ENCODE measurements at regions not wholly inside any gene's neighbourhood (a gene's known extent, or its start where the extent isn't known, plus 50 kb on each side); places are given as distances from the start of the nearest gene placed in this dataset.
"Not testable (repeated sequence)": the region's sequence is repeated elsewhere in the genome, so short reads cannot be mapped to it uniquely, and the experiment has no call there.

DNA sequence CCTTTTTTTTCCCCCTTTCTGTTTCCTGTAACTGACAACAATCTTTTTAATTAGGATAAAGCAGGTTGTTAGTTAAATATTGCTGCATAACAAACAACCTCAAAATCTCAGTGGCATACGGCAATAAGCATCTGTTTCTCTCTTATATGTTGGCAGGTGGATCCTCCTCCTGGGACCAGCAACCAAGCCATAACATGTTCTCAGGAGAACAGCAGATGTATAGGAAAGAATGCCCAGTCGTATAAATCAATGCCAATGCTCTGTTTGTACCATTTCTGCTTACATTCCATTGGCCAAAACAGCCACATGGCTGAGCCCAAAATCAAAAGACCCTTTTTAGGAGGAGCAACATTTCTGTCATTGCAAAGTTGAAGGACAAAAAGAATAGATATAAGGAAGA is 445.7 kb downstream of the AASDHPPT start:
- no peaks in the 10 kb centered on the region for H3K9me3 ChIP-seq (ENCODE audit: control insufficient read depth, insufficient read depth, low read depth, low read length)
- H3K27ac ChIP-seq (ENCODE audit: low read depth, low read length) = no peak overlapping the region
- no peak overlapping the region for H3K9ac ChIP-seq (ENCODE audit: low read length)
- no peak overlapping the region for H3K4me3 ChIP-seq (ENCODE audit: low read depth, low read length)
- no peaks in the 10 kb centered on the region for H3K36me3 ChIP-seq (ENCODE audit: control insufficient read depth, insufficient read depth, low read length)
- H3K27me3 ChIP-seq (ENCODE audit: control insufficient read depth, insufficient read depth, low read length) = no peaks in the 10 kb centered on the region
- H3K4me1 ChIP-seq (ENCODE audit: control insufficient read depth, insufficient read depth, low read length) = no peaks in the 10 kb centered on the region

DNA sequence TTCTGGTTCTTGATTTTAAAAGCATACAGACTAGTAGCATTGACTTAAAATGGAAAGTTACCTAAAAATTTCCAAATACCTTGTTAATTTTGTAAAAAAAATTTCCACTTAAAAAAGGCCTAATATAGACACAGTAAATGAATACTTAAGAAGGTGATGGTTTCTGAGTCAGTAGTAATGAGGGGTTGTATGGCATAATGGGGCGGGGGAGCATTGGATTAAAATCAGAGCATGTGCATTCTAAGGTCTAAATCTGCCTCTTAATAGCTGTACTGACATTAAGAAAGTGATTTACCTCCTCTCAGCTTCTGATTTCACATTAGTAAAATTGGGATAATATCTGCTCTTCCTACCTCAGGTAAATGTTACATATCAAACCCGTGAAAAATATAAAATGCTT is 446.5 kb downstream of the AASDHPPT start:
- no peak overlapping the region for H3K9ac ChIP-seq (ENCODE audit: low read length)
- no peaks in the 10 kb centered on the region for H3K9me3 ChIP-seq (ENCODE audit: control insufficient read depth, insufficient read depth, low read depth, low read length)
- no peaks in the 10 kb centered on the region for H3K27me3 ChIP-seq (ENCODE audit: control insufficient read depth, insufficient read depth, low read length)
- H3K4me1 ChIP-seq (ENCODE audit: control insufficient read depth, insufficient read depth, low read length) = no peaks in the 10 kb centered on the region
- H3K27ac ChIP-seq (ENCODE audit: low read depth, low read length) = no peak overlapping the region
- H3K36me3 ChIP-seq (ENCODE audit: control insufficient read depth, insufficient read depth, low read length) = no peaks in the 10 kb centered on the region
- no peak overlapping the region for H3K4me3 ChIP-seq (ENCODE audit: low read depth, low read length)

DNA sequence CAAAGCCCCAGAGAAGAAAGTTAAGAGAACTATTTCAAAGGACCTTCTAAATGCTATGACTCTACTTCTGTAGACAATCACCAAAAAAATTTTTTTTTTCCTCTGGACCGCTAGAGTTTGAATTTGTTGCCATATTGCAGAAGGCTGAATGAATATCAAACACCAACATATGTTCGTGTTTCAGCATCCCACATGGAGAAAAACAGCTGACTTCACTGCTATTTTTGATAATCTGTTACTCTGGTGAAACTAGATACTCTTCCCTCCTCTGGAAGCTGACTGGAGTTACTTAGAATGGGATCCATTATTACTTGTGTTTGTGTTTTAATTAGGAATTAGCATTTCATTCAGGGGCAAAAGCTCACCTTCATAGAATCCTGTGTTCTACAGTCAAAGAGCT is 447.0 kb downstream of the AASDHPPT start:
- Histone ChIP-seq H3K4me3 (ENCODE audit: low read depth, low read length) (no peak overlapping the region), H3K9ac (ENCODE audit: low read length) (no peak overlapping the region), H3K27me3 (ENCODE audit: control insufficient read depth, insufficient read depth, low read length) (no peaks in the 10 kb centered on the region), H3K9me3 (ENCODE audit: control insufficient read depth, insufficient read depth, low read depth, low read length) (no peaks in the 10 kb centered on the region), H3K36me3 (ENCODE audit: control insufficient read depth, insufficient read depth, low read length) (no peaks in the 10 kb centered on the region), H3K4me1 (ENCODE audit: control insufficient read depth, insufficient read depth, low read length) (no peaks in the 10 kb centered on the region), H3K27ac (ENCODE audit: low read depth, low read length) (no peak overlapping the region)

DNA sequence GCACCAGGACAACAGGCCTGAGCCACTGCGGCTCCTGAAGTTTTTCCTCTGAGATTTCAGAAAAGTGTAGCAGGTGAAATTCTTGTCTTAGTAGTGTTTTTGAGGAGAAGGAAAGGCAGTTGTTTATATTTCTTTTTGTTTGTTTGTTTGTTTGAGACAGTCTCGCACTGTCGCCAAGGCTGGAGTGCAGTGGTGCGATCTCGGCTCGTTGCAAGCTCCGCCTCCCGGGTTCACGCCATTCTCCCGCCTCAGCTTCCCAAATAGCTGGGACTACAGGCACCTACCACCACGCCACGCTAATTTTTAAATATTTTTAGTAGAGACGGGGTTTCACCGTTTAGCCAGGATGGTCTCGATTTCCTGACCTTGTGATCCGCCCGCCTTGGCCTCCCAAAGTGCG is 454.2 kb downstream of the AASDHPPT start:
- H3K4me1 ChIP-seq (ENCODE audit: control insufficient read depth, insufficient read depth, low read length); H3K27me3 ChIP-seq (ENCODE audit: control insufficient read depth, insufficient read depth, low read length); H3K27ac ChIP-seq (ENCODE audit: low read depth, low read length); H3K9ac ChIP-seq (ENCODE audit: low read length); H3K9me3 ChIP-seq (ENCODE audit: control insufficient read depth, insufficient read depth, low read depth, low read length); H3K4me3 ChIP-seq (ENCODE audit: low read depth, low read length); H3K36me3 ChIP-seq (ENCODE audit: control insufficient read depth, insufficient read depth, low read length): not testable (repeated sequence)

DNA sequence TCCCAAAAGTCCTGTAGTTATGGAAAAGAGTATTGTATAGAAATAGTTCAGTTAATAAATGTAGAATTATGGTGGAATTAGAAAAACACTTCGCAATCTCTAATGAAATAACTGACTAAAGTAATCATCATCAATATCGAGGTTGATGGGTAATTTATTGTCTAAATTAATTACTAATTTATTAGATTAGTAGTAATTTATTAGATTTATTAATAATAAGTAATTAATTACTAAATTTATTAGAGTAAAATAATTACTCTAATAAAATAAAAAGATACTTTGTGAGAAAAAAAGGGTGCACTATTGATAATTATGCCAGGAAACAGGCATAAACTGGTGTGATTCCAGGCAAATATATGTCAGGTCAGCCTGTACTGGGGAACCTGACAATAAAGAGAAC is 455.6 kb downstream of the AASDHPPT start:
- no peaks in the 10 kb centered on the region for H3K4me1 ChIP-seq (ENCODE audit: control insufficient read depth, insufficient read depth, low read length)
- no peaks in the 10 kb centered on the region for H3K27me3 ChIP-seq (ENCODE audit: control insufficient read depth, insufficient read depth, low read length)
- H3K36me3 ChIP-seq (ENCODE audit: control insufficient read depth, insufficient read depth, low read length) = no peaks in the 10 kb centered on the region
- no peak overlapping the region for H3K27ac ChIP-seq (ENCODE audit: low read depth, low read length)
- no peaks in the 10 kb centered on the region for H3K9me3 ChIP-seq (ENCODE audit: control insufficient read depth, insufficient read depth, low read depth, low read length)
- no peak overlapping the region for H3K9ac ChIP-seq (ENCODE audit: low read length)
- no peak overlapping the region for H3K4me3 ChIP-seq (ENCODE audit: low read depth, low read length)

DNA sequence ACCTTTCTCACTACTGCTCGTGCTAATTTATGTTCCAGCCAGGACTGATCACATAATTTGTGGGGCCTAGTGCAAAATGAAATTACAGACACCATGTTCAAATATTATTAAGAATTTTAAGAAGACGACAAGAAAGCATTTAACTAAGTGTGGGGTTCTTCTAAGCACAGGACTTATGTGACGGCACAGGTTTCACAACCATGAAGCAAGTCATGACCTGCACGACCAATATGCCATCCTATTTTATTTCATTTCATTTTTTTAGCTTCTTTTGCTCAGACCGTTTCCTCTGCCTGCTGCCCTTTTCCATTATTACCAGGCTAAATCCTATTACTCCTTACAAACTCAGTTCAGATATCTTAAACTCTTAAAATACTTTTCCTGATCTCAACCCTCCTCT is 462.5 kb downstream of the AASDHPPT start:
- Histone ChIP-seq H3K27me3 (ENCODE audit: control insufficient read depth, insufficient read depth, low read length) (no peaks in the 10 kb centered on the region), H3K4me1 (ENCODE audit: control insufficient read depth, insufficient read depth, low read length) (no peaks in the 10 kb centered on the region), H3K9ac (ENCODE audit: low read length) (no peak overlapping the region), H3K27ac (ENCODE audit: low read depth, low read length) (no peak overlapping the region), H3K36me3 (ENCODE audit: control insufficient read depth, insufficient read depth, low read length) (no peaks in the 10 kb centered on the region), H3K4me3 (ENCODE audit: low read depth, low read length) (no peak overlapping the region), H3K9me3 (ENCODE audit: control insufficient read depth, insufficient read depth, low read depth, low read length) (no peaks in the 10 kb centered on the region)

DNA sequence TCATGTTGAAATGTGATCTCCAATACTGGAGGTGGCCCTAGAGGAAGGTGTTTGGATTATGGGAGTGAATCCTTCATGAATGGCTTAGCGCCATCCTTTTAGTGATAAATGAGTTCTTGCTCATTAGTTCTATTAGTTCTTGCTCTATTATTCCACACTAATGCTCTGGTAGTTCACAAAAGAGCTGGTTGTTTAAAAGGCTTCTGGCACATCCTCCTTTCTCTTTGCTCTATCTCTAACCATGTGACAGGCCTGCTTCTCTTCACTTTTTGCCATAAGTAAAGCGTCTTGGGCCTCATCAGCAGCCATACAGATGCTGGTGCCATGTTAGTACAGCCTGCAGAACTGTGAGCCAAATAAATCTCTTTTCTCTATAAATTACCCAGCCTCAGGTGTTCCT is 469.9 kb downstream of the GUCY1A2 start:
- no peak overlapping the region for H3K27ac ChIP-seq (ENCODE audit: low read depth, low read length)

DNA sequence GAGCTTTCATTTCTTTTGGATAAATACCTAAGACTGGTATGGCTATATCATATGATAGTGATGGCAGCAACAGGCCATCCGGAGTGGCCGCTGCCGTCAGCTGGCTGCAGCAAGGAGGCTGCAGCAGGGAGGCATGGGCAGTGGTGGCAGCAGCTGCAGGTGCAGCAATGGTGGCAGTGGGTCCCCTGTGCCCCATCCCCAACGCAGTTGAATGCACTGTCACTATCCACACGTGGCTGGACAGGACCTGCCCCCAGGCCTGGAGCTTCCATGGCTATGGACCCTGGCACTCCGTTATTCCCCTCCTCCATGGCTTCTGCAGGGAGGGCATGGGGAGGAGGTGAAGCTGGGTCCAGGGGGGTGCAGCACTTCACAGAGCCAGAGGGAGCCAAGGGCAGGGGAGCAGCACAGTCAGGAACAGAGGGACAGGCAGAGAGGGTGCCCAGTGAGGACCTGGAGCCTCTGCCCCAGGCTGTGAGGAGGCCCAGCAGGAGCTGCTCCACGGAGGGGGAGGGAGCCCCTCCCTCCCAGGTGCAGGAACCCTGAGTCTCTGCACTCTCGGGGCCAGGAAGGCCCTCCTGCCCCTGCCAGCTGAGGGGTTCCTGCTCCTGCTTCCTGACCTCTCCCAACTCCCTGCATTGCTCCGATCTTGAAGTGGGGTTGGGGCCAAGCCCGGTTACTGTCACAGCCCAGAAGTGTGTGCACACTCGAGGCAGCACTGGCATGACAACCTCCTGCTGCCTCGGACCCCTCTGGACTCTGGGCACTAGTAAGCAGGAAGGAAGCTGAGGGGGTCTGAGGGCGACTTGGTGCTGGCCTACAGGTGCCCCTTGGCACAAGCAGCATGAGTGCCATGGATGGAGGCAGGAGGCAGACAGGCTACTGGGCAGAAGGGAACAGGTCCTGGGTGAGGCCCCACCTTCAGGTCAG is 466.3 kb downstream of the GUCY1A2 start:
- Histone ChIP-seq H3K4me3 (ENCODE audit: low read depth, low read length) (no peak overlapping the region), H3K4me1 (ENCODE audit: control insufficient read depth, insufficient read depth, low read length) (no peaks in the 10 kb centered on the region)

More for the DNA sequence above, 469.9 kb downstream of the GUCY1A2 start:
- H3K9me3 ChIP-seq (ENCODE audit: control insufficient read depth, insufficient read depth, low read depth, low read length) = no peaks in the 10 kb centered on the region; the same call in 1 of the 2 replicates
- no peaks in the 10 kb centered on the region for H3K4me1 ChIP-seq (ENCODE audit: control insufficient read depth, insufficient read depth, low read length)
- no peak overlapping the region for H3K9ac ChIP-seq (ENCODE audit: low read length)
- no peaks in the 10 kb centered on the region for H3K36me3 ChIP-seq (ENCODE audit: control insufficient read depth, insufficient read depth, low read length)
- no peaks in the 10 kb centered on the region for H3K27me3 ChIP-seq (ENCODE audit: control insufficient read depth, insufficient read depth, low read length)
- no peak overlapping the region for H3K4me3 ChIP-seq (ENCODE audit: low read depth, low read length)

DNA sequence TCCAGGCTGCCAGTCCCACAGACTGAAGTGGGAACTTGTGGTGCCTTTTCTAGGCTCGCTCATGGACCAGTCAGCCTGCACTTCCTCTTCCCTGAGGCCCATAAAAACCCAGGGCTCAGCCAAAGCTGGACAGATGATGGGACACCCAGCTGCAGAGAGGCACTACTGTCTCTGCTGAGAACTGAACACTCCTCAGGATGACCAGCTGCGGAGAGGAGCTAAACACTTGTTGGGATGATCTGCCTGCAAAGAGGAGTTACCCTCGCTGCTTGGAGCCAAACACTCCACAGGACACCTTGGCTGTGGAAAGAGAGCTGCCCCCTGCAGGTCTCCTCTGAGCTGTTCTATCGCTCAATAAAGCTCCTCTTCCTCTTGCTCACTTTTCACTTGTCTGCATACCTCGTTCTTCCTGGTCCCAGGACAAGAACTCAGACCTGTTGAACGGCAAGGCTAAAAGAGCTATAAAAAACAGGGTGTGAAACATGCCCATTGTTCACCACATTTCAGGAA is 465.5 kb downstream of the GUCY1A2 start:
- Histone ChIP-seq H3K36me3 (ENCODE audit: control insufficient read depth, insufficient read depth, low read length) (no peaks in the 10 kb centered on the region), H3K27ac (ENCODE audit: low read depth, low read length) (no peak overlapping the region), H3K9ac (ENCODE audit: low read length) (no peak overlapping the region), H3K4me1 (ENCODE audit: control insufficient read depth, insufficient read depth, low read length) (no peaks in the 10 kb centered on the region), H3K4me3 (ENCODE audit: low read depth, low read length) (no peak overlapping the region), H3K27me3 (ENCODE audit: control insufficient read depth, insufficient read depth, low read length) (no peaks in the 10 kb centered on the region), H3K9me3 (ENCODE audit: control insufficient read depth, insufficient read depth, low read depth, low read length) (peaks cover 9% of the 10 kb centered on the region; the same call in 1 of the 2 replicates)

More for the DNA sequence above, 466.3 kb downstream of the GUCY1A2 start:
- Histone ChIP-seq H3K36me3 (ENCODE audit: control insufficient read depth, insufficient read depth, low read length) (no peaks in the 10 kb centered on the region), H3K9me3 (ENCODE audit: control insufficient read depth, insufficient read depth, low read depth, low read length) (peaks cover 9% of the 10 kb centered on the region; the same call in 1 of the 2 replicates), H3K27me3 (ENCODE audit: control insufficient read depth, insufficient read depth, low read length) (no peaks in the 10 kb centered on the region), H3K9ac (ENCODE audit: low read length) (no peak overlapping the region), H3K27ac (ENCODE audit: low read depth, low read length) (no peak overlapping the region)

DNA sequence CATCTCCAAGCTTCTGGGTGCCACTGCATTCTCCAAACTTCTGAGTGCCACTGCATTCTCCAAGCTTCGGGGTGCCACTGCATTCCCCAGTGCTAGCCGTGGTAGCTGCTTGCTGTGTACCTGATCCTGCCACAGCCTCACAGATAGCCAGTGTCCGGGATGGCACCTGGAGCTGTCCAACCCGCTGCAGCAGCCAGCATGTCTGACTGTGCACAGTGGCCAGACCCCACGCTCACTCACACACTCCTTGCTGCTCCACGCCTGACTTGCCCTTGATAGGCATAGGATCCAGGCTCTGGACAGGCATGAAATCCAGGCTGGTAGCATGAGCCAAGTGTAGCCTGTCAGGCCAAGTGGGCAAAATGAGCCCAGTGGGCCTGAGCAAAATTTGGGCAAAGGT is 465.0 kb downstream of the GUCY1A2 start:
- no peaks in the 10 kb centered on the region for H3K4me1 ChIP-seq (ENCODE audit: control insufficient read depth, insufficient read depth, low read length)
- H3K4me3 ChIP-seq (ENCODE audit: low read depth, low read length) = no peak overlapping the region
- H3K9me3 ChIP-seq (ENCODE audit: control insufficient read depth, insufficient read depth, low read depth, low read length) = peaks cover 9% of the 10 kb centered on the region; the same call in 1 of the 2 replicates
- no peaks in the 10 kb centered on the region for H3K27me3 ChIP-seq (ENCODE audit: control insufficient read depth, insufficient read depth, low read length)
- no peaks in the 10 kb centered on the region for H3K36me3 ChIP-seq (ENCODE audit: control insufficient read depth, insufficient read depth, low read length)
- H3K27ac ChIP-seq (ENCODE audit: low read depth, low read length) = no peak overlapping the region
- H3K9ac ChIP-seq (ENCODE audit: low read length) = no peak overlapping the region

DNA sequence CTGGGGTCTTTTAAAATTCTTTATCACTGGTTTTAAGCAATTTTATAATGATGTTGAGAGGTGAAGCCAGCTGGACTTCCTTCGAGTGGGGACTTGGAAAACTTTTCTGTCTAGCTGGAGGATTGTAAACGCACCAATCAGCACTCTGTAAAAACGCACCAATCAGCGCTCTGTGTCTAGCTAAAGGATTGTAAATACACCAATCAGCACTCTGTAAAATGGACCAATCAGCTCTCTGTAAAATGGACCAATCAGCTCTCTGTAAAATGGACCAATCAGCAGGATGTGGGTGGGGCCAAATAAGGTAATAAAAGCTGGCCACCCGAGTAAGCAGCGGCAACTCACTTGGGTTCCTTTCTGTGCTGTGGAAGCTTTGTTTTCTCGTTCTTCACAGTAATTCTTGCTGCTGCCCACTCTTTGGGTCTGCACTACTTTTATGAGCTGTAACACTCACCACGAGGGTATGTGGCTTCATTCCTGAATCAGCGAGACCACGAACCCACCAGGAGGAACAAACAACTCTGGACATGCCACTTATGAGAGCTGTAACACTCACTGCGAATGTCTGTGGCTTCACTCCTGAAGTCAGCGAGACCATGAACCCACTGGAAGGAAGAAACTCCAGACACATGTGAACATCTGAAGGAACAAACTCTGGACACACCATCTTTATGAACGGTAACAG is 462.6 kb downstream of the GUCY1A2 start:
- H3K27ac ChIP-seq (ENCODE audit: low read depth, low read length); H3K4me1 ChIP-seq (ENCODE audit: control insufficient read depth, insufficient read depth, low read length); H3K4me3 ChIP-seq (ENCODE audit: low read depth, low read length); H3K27me3 ChIP-seq (ENCODE audit: control insufficient read depth, insufficient read depth, low read length); H3K9me3 ChIP-seq (ENCODE audit: control insufficient read depth, insufficient read depth, low read depth, low read length); H3K36me3 ChIP-seq (ENCODE audit: control insufficient read depth, insufficient read depth, low read length); H3K9ac ChIP-seq (ENCODE audit: low read length): not testable (repeated sequence)
